ENCODE measurements at regions not wholly inside any gene's neighbourhood (a gene's known extent, or its start where the extent isn't known, plus 50 kb on each side); places are given as distances from the start of the nearest gene placed in this dataset.

DNA sequence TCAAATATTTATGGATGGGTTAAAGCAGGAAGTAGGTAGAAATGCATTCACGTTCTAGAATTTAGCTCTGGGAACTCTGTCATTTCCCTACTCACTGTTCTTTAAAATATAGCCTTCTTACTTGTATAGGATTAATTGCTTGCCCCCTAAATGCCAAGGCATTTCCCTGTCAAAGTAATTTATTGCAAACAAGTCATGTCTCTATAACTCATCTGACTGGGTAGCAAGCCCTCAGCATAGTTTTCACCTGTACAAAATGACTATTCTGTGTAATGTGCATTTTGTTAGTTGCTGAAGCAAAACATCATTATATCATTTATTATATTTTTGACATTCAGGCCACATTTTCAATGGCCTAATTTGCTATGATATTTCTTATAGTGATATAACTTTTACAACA, 1308.2 kb upstream of the EPHA6 start:
- Histone ChIP-seq H3K9ac (ENCODE audit: control insufficient read depth, extremely low read depth, insufficient read depth, low read length) (no peak overlapping the region), H3K27me3 (ENCODE audit: control insufficient read depth, extremely low read depth, insufficient read depth, low read length) (no peaks in the 10 kb centered on the region), H3K36me3 (ENCODE audit: control insufficient read depth in 2 of 2, extremely low read depth in 1 of 2, insufficient read depth in 2 of 2, low read length in 2 of 2) (no peaks in the 10 kb centered on the region), H3K4me3 (ENCODE audit: control insufficient read depth in 2 of 3, extremely low read depth in 1 of 3, insufficient read depth in 2 of 3, low read depth in 1 of 3, low read length in 3 of 3) (no peak overlapping the region), H3K27ac (ENCODE audit: control insufficient read depth, insufficient read depth, low read length) (no peak overlapping the region), H3K9me1 (ENCODE audit: control insufficient read depth, extremely low read depth, insufficient read depth, low read length) (no peaks in the 10 kb centered on the region), H3K79me2 (ENCODE audit: control insufficient read depth, insufficient read depth, low read length) (no peaks in the 10 kb centered on the region), H2AFZ (ENCODE audit: control insufficient read depth, low read length) (no peak overlapping the region), H4K20me1 (ENCODE audit: control insufficient read depth, extremely low read depth, insufficient read depth, low read length) (no peaks in the 10 kb centered on the region), H3K4me2 (ENCODE audit: control insufficient read depth, extremely low read depth, insufficient read depth, low read depth, low read length) (no peak overlapping the region), H3K4me1 (ENCODE audit: control insufficient read depth, extremely low read depth, insufficient read depth, low read length) (no peaks in the 10 kb centered on the region), H3K9me3 (ENCODE audit: control insufficient read depth, low read depth, low read length) (no peaks in the 10 kb centered on the region)
- DNase-seq (ENCODE audit: low read depth, low spot score) (no peak), FAIRE-seq (no peak)
- dilution Hi-C loops (cut with MboI; ENCODE audit: extremely low pct_ligation_motif_present, low sequenced_read_pairs) = no loop called here
- no peak for TF ChIP-seq EZH2 (IDR thresholded peaks at IDR 0.05; ENCODE audit: low read length)

DNA sequence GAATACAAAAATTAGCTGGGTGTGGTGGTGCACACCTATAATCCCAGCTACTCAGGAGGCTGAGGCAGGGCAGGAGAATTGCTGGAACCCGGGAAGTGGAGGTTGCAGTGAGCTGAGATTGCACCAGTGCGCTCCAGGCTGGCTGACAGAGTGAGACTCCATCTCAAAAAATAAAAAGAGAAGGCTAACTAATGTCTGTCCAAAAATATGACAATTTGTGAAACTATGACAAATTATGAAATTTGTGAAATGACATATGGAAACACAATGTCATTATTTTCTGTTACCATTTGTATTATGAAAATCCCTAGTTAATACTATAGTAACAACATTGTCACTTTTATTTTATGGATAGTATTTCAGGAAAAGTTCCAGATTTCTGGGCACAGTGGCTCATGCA, 1306.3 kb upstream of the EPHA6 start:
- dilution Hi-C loops (cut with MboI; ENCODE audit: extremely low pct_ligation_motif_present, low sequenced_read_pairs) = no loop called here
- no peak overlapping the region for H3K4me3 ChIP-seq (ENCODE audit: control insufficient read depth in 2 of 3, extremely low read depth in 1 of 3, insufficient read depth in 2 of 3, low read depth in 1 of 3, low read length in 3 of 3)
- no peak overlapping the region for H2AFZ ChIP-seq (ENCODE audit: control insufficient read depth, low read length)
- no peaks in the 10 kb centered on the region for H3K4me1 ChIP-seq (ENCODE audit: control insufficient read depth, extremely low read depth, insufficient read depth, low read length)
- no peak overlapping the region for H3K27ac ChIP-seq (ENCODE audit: control insufficient read depth, insufficient read depth, low read length)
- H3K9me1 ChIP-seq (ENCODE audit: control insufficient read depth, extremely low read depth, insufficient read depth, low read length) = no peaks in the 10 kb centered on the region
- FAIRE-seq (no peak), DNase-seq (ENCODE audit: low read depth, low spot score) (no peak)
- no peaks in the 10 kb centered on the region for H3K9me3 ChIP-seq (ENCODE audit: control insufficient read depth, low read depth, low read length)
- H3K4me2 ChIP-seq (ENCODE audit: control insufficient read depth, extremely low read depth, insufficient read depth, low read depth, low read length) = no peak overlapping the region
- TF ChIP-seq, protein P1, sequence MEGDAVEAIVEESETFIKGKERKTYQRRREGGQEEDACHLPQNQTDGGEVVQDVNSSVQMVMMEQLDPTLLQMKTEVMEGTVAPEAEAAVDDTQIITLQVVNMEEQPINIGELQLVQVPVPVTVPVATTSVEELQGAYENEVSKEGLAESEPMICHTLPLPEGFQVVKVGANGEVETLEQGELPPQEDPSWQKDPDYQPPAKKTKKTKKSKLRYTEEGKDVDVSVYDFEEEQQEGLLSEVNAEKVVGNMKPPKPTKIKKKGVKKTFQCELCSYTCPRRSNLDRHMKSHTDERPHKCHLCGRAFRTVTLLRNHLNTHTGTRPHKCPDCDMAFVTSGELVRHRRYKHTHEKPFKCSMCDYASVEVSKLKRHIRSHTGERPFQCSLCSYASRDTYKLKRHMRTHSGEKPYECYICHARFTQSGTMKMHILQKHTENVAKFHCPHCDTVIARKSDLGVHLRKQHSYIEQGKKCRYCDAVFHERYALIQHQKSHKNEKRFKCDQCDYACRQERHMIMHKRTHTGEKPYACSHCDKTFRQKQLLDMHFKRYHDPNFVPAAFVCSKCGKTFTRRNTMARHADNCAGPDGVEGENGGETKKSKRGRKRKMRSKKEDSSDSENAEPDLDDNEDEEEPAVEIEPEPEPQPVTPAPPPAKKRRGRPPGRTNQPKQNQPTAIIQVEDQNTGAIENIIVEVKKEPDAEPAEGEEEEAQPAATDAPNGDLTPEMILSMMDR (optimal IDR thresholded peaks at IDR 0.05 in 1 of 3, IDR thresholded peaks at IDR 0.05 in 1 of 3, conservative IDR thresholded peaks at IDR 0.05 in 1 of 3; ENCODE audit: extremely low read depth in 1 of 3, insufficient read depth in 2 of 3, low read length in 3 of 3) = no peak
- TF ChIP-seq EZH2 (IDR thresholded peaks at IDR 0.05; ENCODE audit: low read length) = no peak
- no peaks in the 10 kb centered on the region for H3K79me2 ChIP-seq (ENCODE audit: control insufficient read depth, insufficient read depth, low read length)
- no peaks in the 10 kb centered on the region for H4K20me1 ChIP-seq (ENCODE audit: control insufficient read depth, extremely low read depth, insufficient read depth, low read length)
- no peaks in the 10 kb centered on the region for H3K27me3 ChIP-seq (ENCODE audit: control insufficient read depth, extremely low read depth, insufficient read depth, low read length)
- H3K36me3 ChIP-seq (ENCODE audit: control insufficient read depth in 2 of 2, extremely low read depth in 1 of 2, insufficient read depth in 2 of 2, low read length in 2 of 2) = no peaks in the 10 kb centered on the region
- H3K9ac ChIP-seq (ENCODE audit: control insufficient read depth, extremely low read depth, insufficient read depth, low read length) = no peak overlapping the region

DNA sequence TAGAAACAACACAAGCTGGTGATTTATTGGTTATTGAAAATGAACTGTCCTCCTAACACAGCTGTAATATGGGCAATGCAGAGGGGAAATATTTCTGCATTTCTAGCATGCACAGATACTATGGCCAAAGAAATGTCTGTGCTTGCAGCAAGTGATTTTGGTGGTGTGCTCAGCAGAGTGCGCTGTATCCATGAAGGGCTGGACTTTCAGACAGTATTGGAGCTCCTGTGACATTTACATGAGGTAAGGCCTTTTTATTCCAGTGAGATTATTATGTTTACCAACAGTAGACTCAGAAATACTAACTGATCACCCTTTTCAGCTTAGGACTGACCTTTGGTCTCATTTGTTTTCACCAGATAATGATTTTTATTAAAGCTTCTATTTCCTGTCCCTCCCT, 1302.6 kb upstream of the EPHA6 start:
- Histone ChIP-seq H3K27me3 (ENCODE audit: control insufficient read depth, extremely low read depth, insufficient read depth, low read length) (no peaks in the 10 kb centered on the region), H3K9me3 (ENCODE audit: control insufficient read depth, low read depth, low read length) (no peaks in the 10 kb centered on the region), H3K36me3 (ENCODE audit: control insufficient read depth in 2 of 2, extremely low read depth in 1 of 2, insufficient read depth in 2 of 2, low read length in 2 of 2) (no peaks in the 10 kb centered on the region), H3K79me2 (ENCODE audit: control insufficient read depth, insufficient read depth, low read length) (no peaks in the 10 kb centered on the region), H3K9me1 (ENCODE audit: control insufficient read depth, extremely low read depth, insufficient read depth, low read length) (no peaks in the 10 kb centered on the region), H3K4me1 (ENCODE audit: control insufficient read depth, extremely low read depth, insufficient read depth, low read length) (no peaks in the 10 kb centered on the region), H2AFZ (ENCODE audit: control insufficient read depth, low read length) (no peak overlapping the region), H3K4me2 (ENCODE audit: control insufficient read depth, extremely low read depth, insufficient read depth, low read depth, low read length) (no peak overlapping the region), H3K9ac (ENCODE audit: control insufficient read depth, extremely low read depth, insufficient read depth, low read length) (no peak overlapping the region), H4K20me1 (ENCODE audit: control insufficient read depth, extremely low read depth, insufficient read depth, low read length) (no peaks in the 10 kb centered on the region), H3K4me3 (ENCODE audit: control insufficient read depth in 2 of 3, extremely low read depth in 1 of 3, insufficient read depth in 2 of 3, low read depth in 1 of 3, low read length in 3 of 3) (no peak overlapping the region), H3K27ac (ENCODE audit: control insufficient read depth, insufficient read depth, low read length) (no peak overlapping the region)
- FAIRE-seq (no peak), DNase-seq (ENCODE audit: low read depth, low spot score) (no peak)
- no peak for TF ChIP-seq EZH2 (IDR thresholded peaks at IDR 0.05; ENCODE audit: low read length)
- TF ChIP-seq, protein P1 (optimal IDR thresholded peaks at IDR 0.05 in 1 of 3, IDR thresholded peaks at IDR 0.05 in 1 of 3, conservative IDR thresholded peaks at IDR 0.05 in 1 of 3; ENCODE audit: extremely low read depth in 1 of 3, insufficient read depth in 2 of 3, low read length in 3 of 3) = no peak
- dilution Hi-C loops (cut with MboI; ENCODE audit: extremely low pct_ligation_motif_present, low sequenced_read_pairs) = no loop called here

Measured in keratinocyte (primary cell).